Osteocyte (in vitro differentiated cells): ENCODE measurements at regions not wholly inside any gene's neighbourhood (a gene's known extent, or its start where the extent isn't known, plus 50 kb on each side); places are given as distances from the start of the nearest gene placed in this dataset.

Source experiments
- DNase-seq: peaks from one replicate; pipeline ENCODE4 v3.0.0; 2021; ENCODE audit warnings: mixed read lengths; ENCODE audit not compliant: unreplicated experiment; ENCODE audit errors: extremely low spot score
- H3K27ac Mint-ChIP-seq: one replicate; pipeline ENCODE4 v1.8.0; 2021; ENCODE audit warnings: mild to moderate bottlenecking, mixed read lengths; ENCODE audit not compliant: unreplicated experiment
- H3K27me3 Mint-ChIP-seq: one replicate; pipeline ENCODE4 v1.8.0; 2021; ENCODE audit warnings: mixed read lengths; ENCODE audit not compliant: unreplicated experiment
- H3K36me3 Mint-ChIP-seq: one replicate; pipeline ENCODE4 v1.8.0; 2021; ENCODE audit warnings: mixed read lengths; ENCODE audit not compliant: unreplicated experiment
- H3K4me1 Mint-ChIP-seq: one replicate; pipeline ENCODE4 v1.8.0; 2021; ENCODE audit warnings: mixed read lengths; ENCODE audit not compliant: unreplicated experiment
- H3K4me3 Mint-ChIP-seq: one replicate; pipeline ENCODE4 v1.8.0; 2021; ENCODE audit warnings: mild to moderate bottlenecking, moderate library complexity, mixed read lengths; ENCODE audit not compliant: unreplicated experiment
- H3K9me3 Mint-ChIP-seq: one replicate; pipeline ENCODE4 v1.8.0; 2021; ENCODE audit warnings: mixed read lengths; ENCODE audit not compliant: unreplicated experiment
- CTCF ChIP-seq: fragments of 200-600 bp; sonication (generic); IDR thresholded peaks from 2 replicates; pipeline ENCODE4 v1.5.0; 2021; ENCODE audit warnings: antibody characterized with exemption, mild to moderate bottlenecking, moderate library complexity

- peaks cover 19% of the 10 kb centered on the region for H3K9me3 Mint-ChIP-seq
- no peaks in the 10 kb centered on the region for H3K4me1 Mint-ChIP-seq
- no peaks in the 10 kb centered on the region for H3K36me3 Mint-ChIP-seq
- H3K4me3 Mint-ChIP-seq: no peak overlapping the region
- no peak for DNase-seq
- H3K27ac Mint-ChIP-seq: no peak overlapping the region
- H3K27me3 Mint-ChIP-seq: no peaks in the 10 kb centered on the region
- TF ChIP-seq CTCF: no peak
Measured at GRCh38 chr14:97058074-97058467, 260.9 kb downstream of the VRK1 start.

- DNase-seq: no peak
- Mint-ChIP-seq H3K27me3 (no peaks in the 10 kb centered on the region), H3K4me1 (no peaks in the 10 kb centered on the region), H3K4me3 (no peak overlapping the region), H3K27ac (no peak overlapping the region), H3K9me3 (peaks cover 19% of the 10 kb centered on the region), H3K36me3 (no peaks in the 10 kb centered on the region)
- TF ChIP-seq CTCF: no peak
Measured at GRCh38 chr14:97058589-97058988, 261.4 kb downstream of the VRK1 start.

GRCh38 chr14:97061198-97061597, 264.0 kb downstream of the VRK1 start:
- no peak for DNase-seq
- H3K27ac Mint-ChIP-seq: no peak overlapping the region
- H3K4me1 Mint-ChIP-seq: no peaks in the 10 kb centered on the region
- H3K4me3 Mint-ChIP-seq: no peak overlapping the region
- H3K9me3 Mint-ChIP-seq: peaks cover 28% of the 10 kb centered on the region
- no peak for TF ChIP-seq CTCF
- no peaks in the 10 kb centered on the region for H3K27me3 Mint-ChIP-seq
- H3K36me3 Mint-ChIP-seq: no peaks in the 10 kb centered on the region

- H3K36me3 Mint-ChIP-seq: no peaks in the 10 kb centered on the region
- TF ChIP-seq CTCF: no peak
- peaks cover 28% of the 10 kb centered on the region for H3K9me3 Mint-ChIP-seq
- DNase-seq: no peak
- no peaks in the 10 kb centered on the region for H3K4me1 Mint-ChIP-seq
- no peaks in the 10 kb centered on the region for H3K27me3 Mint-ChIP-seq
- no peak overlapping the region for H3K27ac Mint-ChIP-seq
- H3K4me3 Mint-ChIP-seq: no peak overlapping the region
Measured at GRCh38 chr14:97061714-97062113, 264.5 kb downstream of the VRK1 start.

GRCh38 chr14:97065305-97066067, 268.3 kb downstream of the VRK1 start:
- no peak for TF ChIP-seq CTCF
- Mint-ChIP-seq H3K9me3 (peaks cover 20% of the 10 kb centered on the region), H3K27me3 (no peaks in the 10 kb centered on the region), H3K27ac (no peak overlapping the region), H3K4me3 (no peak overlapping the region), H3K4me1 (no peaks in the 10 kb centered on the region), H3K36me3 (no peaks in the 10 kb centered on the region)
- DNase-seq: no peak
